ENCODE measurements at regions not wholly inside any gene's neighbourhood (a gene's known extent, or its start where the extent isn't known, plus 50 kb on each side); places are given as distances from the start of the nearest gene placed in this dataset.

- no peak overlapping the region for H2AFZ ChIP-seq (replicated peaks; ENCODE audit: low read length, poor library complexity)
- no peak overlapping the region for H4K5ac ChIP-seq (ENCODE audit: low read depth, low read length)
- no peak overlapping the region for H2BK20ac ChIP-seq (ENCODE audit: low read depth, low read length)
- no peak overlapping the region for H2BK120ac ChIP-seq (ENCODE audit: low read depth, low read length)
- intact Hi-C loops (cut with micrococcal nuclease) (no loop called here), dilution Hi-C loops (cut with HindIII; ENCODE audit: low sequenced_read_pairs, unreplicated experiment) (no loop called here), in situ Hi-C loops (cut with MboI; ENCODE audit: low sequenced_read_pairs) (no loop called here)
- no peaks in the 10 kb centered on the region for H3K9me3 ChIP-seq (ENCODE audit: control insufficient read depth, insufficient read depth, low read length)
- no peaks in the 10 kb centered on the region for H3K27me3 ChIP-seq (ENCODE audit: control insufficient read depth, insufficient read depth, low read length)
- no peaks in the 10 kb centered on the region for H3K9me1 ChIP-seq (ENCODE audit: insufficient read depth, low read length)
- H3K18ac ChIP-seq (ENCODE audit: low read depth, low read length) = no peak overlapping the region
- no peak overlapping the region for H3K56ac ChIP-seq (ENCODE audit: extremely low read depth, insufficient read depth, low read length)
- H3K9ac ChIP-seq (ENCODE audit: low read depth, low read length) = no peak overlapping the region
- H3K4me3 ChIP-seq (ENCODE audit: insufficient read depth, low read depth, low read length) = no peak overlapping the region
- no peak overlapping the region for H3K4ac ChIP-seq (ENCODE audit: low read depth, low read length)
- H3K14ac ChIP-seq (replicated peaks; ENCODE audit: low read depth, low read length) = no peak overlapping the region
- no peak overlapping the region for H3K27ac ChIP-seq (ENCODE audit: insufficient read depth, low read length)
- H3K23ac ChIP-seq (ENCODE audit: low read depth, low read length) = no peak overlapping the region
- no peak overlapping the region for H2AK9ac ChIP-seq (replicated peaks; ENCODE audit: low read depth, low read length, poor library complexity)
- no peak overlapping the region for H2BK15ac ChIP-seq (ENCODE audit: low read depth, low read length)
- no peak for ATAC-seq (ENCODE audit: low read depth)
- H2AK5ac ChIP-seq (ENCODE audit: low read depth, low read length) = no peak overlapping the region
- WGBS, 2 experiments (ENCODE audit: extremely low coverage in 2 of 2, insufficient read length in 1 of 2) = no CpG with 5 or more reads among the region's 1 CpG
- H4K8ac ChIP-seq (ENCODE audit: low read depth in 2 of 2, low read length in 2 of 2) = no peak overlapping the region
- BruUV-seq (replicated peaks) = no TSS peak
- ChIA-PET CTCF (interaction anchor here (0.6 kb wide), 1 partner anchor 203 kb away, joined by 3 read pairs; no protein-coding TSS in a partner anchor), POLR2A (ENCODE audit: unreplicated experiment) (no interaction called here)
- no peaks in the 10 kb centered on the region for H3K79me1 ChIP-seq (ENCODE audit: low read depth in 1 of 2, low read length in 2 of 2)
- no peak overlapping the region for H4K91ac ChIP-seq (ENCODE audit: insufficient read depth, low read depth, low read length)
- no peaks in the 10 kb centered on the region for H4K20me1 ChIP-seq (ENCODE audit: insufficient read depth, low read length)
- H3K4me2 ChIP-seq (ENCODE audit: low read depth, low read length) = no peak overlapping the region
- no peaks in the 10 kb centered on the region for H3K4me1 ChIP-seq (ENCODE audit: control insufficient read depth, insufficient read depth, low read length)
- no peak for DNase-seq
- H2BK5ac ChIP-seq (ENCODE audit: low read depth, low read length, poor library complexity, severe bottlenecking) = no peak overlapping the region
- no peaks in the 10 kb centered on the region for H3K36me3 ChIP-seq (ENCODE audit: control insufficient read depth, insufficient read depth, low read length)
- TF ChIP-seq CEBPB (IDR thresholded peaks at IDR 0.05; ENCODE audit: low read depth, low read length) (no peak), MAFK (IDR thresholded peaks at IDR 0.05; ENCODE audit: low read depth, low read length) (no peak), CTCF (conservative IDR thresholded peaks at IDR 0.05; ENCODE audit: low read depth, low read length) (no peak), SMC3 (IDR thresholded peaks at IDR 0.05; ENCODE audit: low read depth, low read length) (no peak), BHLHE40 (IDR thresholded peaks at IDR 0.05; ENCODE audit: low read depth, low read length) (no peak), RAD21 (IDR thresholded peaks at IDR 0.05; ENCODE audit: low read length) (no peak), MXI1 (IDR thresholded peaks at IDR 0.05; ENCODE audit: borderline replicate concordance, low read depth, low read length) (no peak), FOS (IDR thresholded peaks at IDR 0.05; ENCODE audit: low read depth, low read length) (no peak), CHD1 (IDR thresholded peaks at IDR 0.05; ENCODE audit: low read depth, low read length) (no peak), NFE2L2 (IDR thresholded peaks at IDR 0.05; ENCODE audit: low read depth, low read length) (no peak), RFX5 (IDR thresholded peaks at IDR 0.05; ENCODE audit: low read depth, low read length) (no peak), MAZ (IDR thresholded peaks at IDR 0.05; ENCODE audit: borderline replicate concordance, low read depth, low read length) (no peak), POLR2A (IDR thresholded peaks at IDR 0.05; ENCODE audit: low read depth, low read length) (no peak), RCOR1 (IDR thresholded peaks at IDR 0.05; ENCODE audit: insufficient replicate concordance, low read length) (no peak)
- TF ChIP-seq, protein P1, sequence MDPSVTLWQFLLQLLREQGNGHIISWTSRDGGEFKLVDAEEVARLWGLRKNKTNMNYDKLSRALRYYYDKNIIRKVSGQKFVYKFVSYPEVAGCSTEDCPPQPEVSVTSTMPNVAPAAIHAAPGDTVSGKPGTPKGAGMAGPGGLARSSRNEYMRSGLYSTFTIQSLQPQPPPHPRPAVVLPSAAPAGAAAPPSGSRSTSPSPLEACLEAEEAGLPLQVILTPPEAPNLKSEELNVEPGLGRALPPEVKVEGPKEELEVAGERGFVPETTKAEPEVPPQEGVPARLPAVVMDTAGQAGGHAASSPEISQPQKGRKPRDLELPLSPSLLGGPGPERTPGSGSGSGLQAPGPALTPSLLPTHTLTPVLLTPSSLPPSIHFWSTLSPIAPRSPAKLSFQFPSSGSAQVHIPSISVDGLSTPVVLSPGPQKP (IDR thresholded peaks at IDR 0.05; ENCODE audit: borderline replicate concordance, low read depth, low read length) = no peak
- TF ChIP-seq, protein P2, sequence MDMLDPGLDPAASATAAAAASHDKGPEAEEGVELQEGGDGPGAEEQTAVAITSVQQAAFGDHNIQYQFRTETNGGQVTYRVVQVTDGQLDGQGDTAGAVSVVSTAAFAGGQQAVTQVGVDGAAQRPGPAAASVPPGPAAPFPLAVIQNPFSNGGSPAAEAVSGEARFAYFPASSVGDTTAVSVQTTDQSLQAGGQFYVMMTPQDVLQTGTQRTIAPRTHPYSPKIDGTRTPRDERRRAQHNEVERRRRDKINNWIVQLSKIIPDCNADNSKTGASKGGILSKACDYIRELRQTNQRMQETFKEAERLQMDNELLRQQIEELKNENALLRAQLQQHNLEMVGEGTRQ (IDR thresholded peaks at IDR 0.05; ENCODE audit: low read depth, low read length) = no peak
Measured at GRCh38 chr9:31606678-31607077, 777.8 kb upstream of the ACO1 start.
